Endodermal cell (in vitro differentiated cells): ENCODE measurements at regions not wholly inside any gene's neighbourhood (a gene's known extent, or its start where the extent isn't known, plus 50 kb on each side); places are given as distances from the start of the nearest gene placed in this dataset.
"Not testable (repeated sequence)": the region's sequence is repeated elsewhere in the genome, so short reads cannot be mapped to it uniquely, and the experiment has no call there.

Experiments used
- DNase-seq: peaks from one replicate; pipeline ENCODE4 v3.0.0-alpha.2; 2017
- H3K27ac ChIP-seq: 2 replicates; pipeline ENCODE4 v1.5.1; 2013; ENCODE audit warnings: mild to moderate bottlenecking, low read depth, low read length, moderate library complexity
- H3K27me3 ChIP-seq: 2 replicates; pipeline ENCODE4 v1.6.1; 2013; ENCODE audit warnings: mild to moderate bottlenecking, low read length, moderate library complexity; ENCODE audit not compliant: insufficient read depth, control insufficient read depth, poor library complexity, severe bottlenecking
- H3K36me3 ChIP-seq: 2 replicates; pipeline ENCODE4 v1.7.0; 2013; ENCODE audit warnings: mild to moderate bottlenecking, low read length, moderate library complexity; ENCODE audit not compliant: control insufficient read depth, insufficient read depth
- H3K4me1 ChIP-seq: one replicate; pipeline ENCODE4 v1.7.0; 2013; ENCODE audit warnings: low read length; ENCODE audit not compliant: control insufficient read depth, insufficient read depth
- H3K4me3 ChIP-seq: 2 replicates; pipeline ENCODE4 v1.5.1; 2013; ENCODE audit warnings: mild to moderate bottlenecking, low read length, moderate library complexity
- H3K9ac ChIP-seq: 2 replicates; pipeline ENCODE4 v1.6.1; 2013; ENCODE audit warnings: mild to moderate bottlenecking, low read length, moderate library complexity; ENCODE audit not compliant: poor library complexity, severe bottlenecking; ENCODE audit errors: extremely low read depth
- H3K9me3 ChIP-seq: 2 replicates; pipeline ENCODE4 v1.6.1; 2013; ENCODE audit warnings: mild to moderate bottlenecking, low read length, moderate library complexity; ENCODE audit not compliant: control insufficient read depth
- H3K27ac Mint-ChIP-seq: 2 replicates; pipeline ENCODE4 v1.8.0; 2020; ENCODE audit warnings: mixed read lengths
- H3K27me3 Mint-ChIP-seq: 2 replicates; pipeline ENCODE4 v1.8.0; 2021; ENCODE audit warnings: mild to moderate bottlenecking, mixed read lengths; ENCODE audit not compliant: insufficient read depth
- H3K36me3 Mint-ChIP-seq: 2 replicates; pipeline ENCODE4 v1.8.0; 2020; ENCODE audit warnings: low read depth, mixed read lengths
- H3K4me1 Mint-ChIP-seq: 2 replicates; pipeline ENCODE4 v1.8.0; 2020; ENCODE audit warnings: mixed read lengths
- H3K4me3 Mint-ChIP-seq: 2 replicates; pipeline ENCODE4 v1.8.0; 2020; ENCODE audit warnings: mild to moderate bottlenecking, moderate library complexity, mixed read lengths
- H3K9me3 Mint-ChIP-seq: 2 replicates; pipeline ENCODE4 v1.8.0; 2020; ENCODE audit warnings: mild to moderate bottlenecking, mixed read lengths
- CTCF ChIP-seq: fragments of 200-600 bp; sonication (generic); conservative IDR thresholded peaks from 2 replicates; pipeline ENCODE4 v1.5.0; 2021; ENCODE audit warnings: antibody characterized with exemption, mild to moderate bottlenecking
- WGBS, 2 experiments: methylation state at CpG; one replicate each; pipeline versions ENCODE4 v1.1.5 to v1.1.7; 2013; ENCODE audit warnings: missing lambda C conversion rate in 2 of 2, mixed read lengths in 1 of 2; ENCODE audit not compliant: insufficient coverage in 1 of 2, insufficient read length in 1 of 2; 5-methylcytosine and 5-hydroxymethylcytosine counted together

- 80 to 83% methylated on average over 1 to 2 of the region's 2 CpGs for WGBS, 2 experiments
- Histone ChIP-seq H3K9me3 (no peaks in the 10 kb centered on the region), H3K27me3 (no peaks in the 10 kb centered on the region), H3K36me3 (no peaks in the 10 kb centered on the region), H3K9ac (no peak overlapping the region), H3K27ac (no peak overlapping the region), H3K4me1 (no peaks in the 10 kb centered on the region), H3K4me3 (no peak overlapping the region)
- Mint-ChIP-seq H3K4me3 (no peak overlapping the region), H3K27ac (no peak overlapping the region), H3K9me3 (peaks cover 70% of the 10 kb centered on the region), H3K36me3 (no peaks in the 10 kb centered on the region), H3K4me1 (no peaks in the 10 kb centered on the region), H3K27me3 (no peaks in the 10 kb centered on the region)
- no peak for TF ChIP-seq CTCF
- DNase-seq = no peak
Observed at GRCh38 chr14:23751616-23752015, 115.5 kb downstream of the DHRS2 start.

DNA sequence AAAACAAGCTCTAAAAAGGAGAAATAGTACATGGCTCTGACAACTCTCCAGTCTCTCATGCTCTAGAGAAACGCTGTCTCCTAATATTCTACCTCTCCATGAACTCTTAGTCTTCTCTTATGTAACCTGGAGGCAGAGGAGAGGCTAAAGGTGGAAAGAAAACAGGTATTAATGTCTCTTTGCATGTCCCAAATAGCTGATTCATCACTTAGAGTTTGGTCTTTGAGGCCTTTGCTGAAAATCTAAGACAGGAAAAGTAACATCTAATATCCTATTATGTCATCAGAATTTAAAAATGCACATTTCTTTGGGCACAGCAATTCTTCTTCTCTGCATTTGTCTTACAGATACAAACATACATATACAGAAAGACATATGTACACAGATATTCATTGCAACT is 127.2 kb downstream of the DHRS2 start:
- no peak for TF ChIP-seq CTCF
- H3K27ac Mint-ChIP-seq = no peak overlapping the region
- Histone ChIP-seq H3K36me3 (no peaks in the 10 kb centered on the region), H3K27me3 (no peaks in the 10 kb centered on the region), H3K27ac (no peak overlapping the region), H3K9me3 (peaks cover 6% of the 10 kb centered on the region), H3K4me1 (no peaks in the 10 kb centered on the region), H3K4me3 (no peak overlapping the region), H3K9ac (no peak overlapping the region)
- H3K9me3 Mint-ChIP-seq = peaks cover 79% of the 10 kb centered on the region
- no peaks in the 10 kb centered on the region for H3K36me3 Mint-ChIP-seq
- H3K27me3 Mint-ChIP-seq = no peaks in the 10 kb centered on the region
- no peaks in the 10 kb centered on the region for H3K4me1 Mint-ChIP-seq
- 50% methylated on average over 1 of the region's 1 CpG; no CpG with 5 or more reads in 1 of the 2 experiments for WGBS, 2 experiments
- H3K4me3 Mint-ChIP-seq = no peak overlapping the region
- no peak for DNase-seq

DNA sequence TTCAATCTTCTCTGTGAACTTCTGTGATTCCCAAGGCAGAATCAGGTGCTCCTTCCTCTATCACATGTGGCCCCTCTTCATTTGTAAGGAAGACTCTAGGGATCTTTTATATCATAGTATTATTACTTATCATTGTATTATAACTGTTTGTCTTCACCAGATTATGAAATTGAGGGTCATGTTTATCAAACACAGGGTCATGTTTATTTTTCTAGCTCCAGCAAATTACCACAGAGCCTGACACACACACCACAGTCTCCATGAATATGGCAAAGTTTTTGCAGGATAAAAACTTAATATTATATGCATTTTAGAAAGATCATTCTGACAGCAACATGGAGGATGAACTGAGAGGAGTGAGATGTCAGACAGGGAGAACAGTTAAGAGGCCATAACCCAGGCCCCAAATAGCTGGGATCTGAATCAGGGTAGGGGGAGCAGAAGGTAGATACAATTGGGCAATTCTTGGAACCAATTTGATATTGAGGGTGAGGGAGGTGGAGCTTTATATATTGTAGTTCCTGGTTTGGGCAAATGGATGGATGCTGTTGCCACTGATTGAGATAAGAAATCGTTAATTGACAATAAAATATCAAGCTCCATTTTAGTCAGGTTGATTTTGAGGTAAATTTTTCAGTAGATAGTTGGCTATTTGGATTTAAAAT is 130.7 kb downstream of the DHRS2 start:
- H3K9ac ChIP-seq = no peak overlapping the region
- no peaks in the 10 kb centered on the region for H3K4me1 Mint-ChIP-seq
- H3K4me1 ChIP-seq = no peaks in the 10 kb centered on the region
- no peak for TF ChIP-seq CTCF
- H3K4me3 Mint-ChIP-seq = no peak overlapping the region
- no peak overlapping the region for H3K27ac ChIP-seq
- H3K4me3 ChIP-seq = no peak overlapping the region
- H3K36me3 Mint-ChIP-seq = no peaks in the 10 kb centered on the region
- no peaks in the 10 kb centered on the region for H3K27me3 Mint-ChIP-seq
- no CpG with 5 or more reads among the region's 1 CpG for WGBS, 2 experiments
- no peak overlapping the region for H3K27ac Mint-ChIP-seq
- no peaks in the 10 kb centered on the region for H3K36me3 ChIP-seq
- no peak for DNase-seq
- no peaks in the 10 kb centered on the region for H3K27me3 ChIP-seq
- H3K9me3 ChIP-seq = peaks cover 6% of the 10 kb centered on the region
- peaks cover 70% of the 10 kb centered on the region for H3K9me3 Mint-ChIP-seq

- H3K27ac Mint-ChIP-seq, H3K4me1 Mint-ChIP-seq, DNase-seq, H3K27ac ChIP-seq, H3K27me3 Mint-ChIP-seq, H3K36me3 Mint-ChIP-seq, H3K9ac ChIP-seq, H3K4me3 Mint-ChIP-seq, H3K9me3 ChIP-seq, H3K27me3 ChIP-seq, H3K4me1 ChIP-seq, H3K36me3 ChIP-seq, H3K4me3 ChIP-seq: not testable (repeated sequence)
- 67 to 81% methylated on average over 6 to 9 of the region's 9 CpGs for WGBS, 2 experiments
- peaks cover 68% of the 10 kb centered on the region for H3K9me3 Mint-ChIP-seq
Observed at GRCh38 chr14:23769221-23769728, 133.1 kb downstream of the DHRS2 start.
